ENCODE measurements at regions not wholly inside any gene's neighbourhood (a gene's known extent, or its start where the extent isn't known, plus 50 kb on each side); places are given as distances from the start of the nearest gene placed in this dataset.

DNA sequence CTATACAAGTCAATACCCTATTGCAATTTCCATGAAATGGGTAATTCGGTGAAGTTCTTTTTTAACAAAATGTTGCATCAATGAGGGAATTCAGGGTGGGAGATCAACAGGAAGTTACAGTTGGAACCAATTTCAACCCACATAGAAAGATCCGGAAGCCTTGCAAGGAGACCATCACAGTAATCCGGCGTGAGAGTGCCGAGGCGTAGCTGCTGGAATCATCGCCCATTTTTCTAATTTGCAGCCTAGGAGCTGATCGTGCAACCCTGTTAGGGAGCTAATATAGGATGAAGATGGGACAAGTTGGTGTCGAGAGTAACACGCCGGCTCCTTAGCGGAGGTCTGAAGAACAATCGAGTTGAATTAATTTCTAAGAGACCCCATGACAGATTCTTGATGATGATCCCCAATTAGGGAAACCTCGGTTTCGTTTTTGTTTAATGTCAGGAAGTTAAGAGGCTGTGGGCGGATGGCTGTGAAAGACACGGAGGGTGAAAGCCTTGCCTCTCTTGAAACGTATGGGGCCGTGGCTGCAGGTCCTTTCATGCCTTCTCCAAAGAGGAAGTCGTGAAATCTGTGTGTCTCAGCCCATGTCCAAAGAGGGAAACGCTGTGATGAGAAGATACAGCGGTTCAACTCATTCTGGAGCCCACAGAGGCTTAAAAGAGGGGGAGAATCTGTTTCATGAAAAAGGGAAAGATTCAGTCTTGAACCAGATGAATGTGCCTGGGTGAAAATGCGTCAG is 51.2 kb upstream of the CARD11 start:
- TF ChIP-seq ZFX (IDR thresholded peaks at IDR 0.05; ENCODE audit: borderline replicate concordance) (no peak), CTCF (IDR thresholded peaks at IDR 0.05) (no peak)
- no peak overlapping the region for H3K27ac ChIP-seq

DNA sequence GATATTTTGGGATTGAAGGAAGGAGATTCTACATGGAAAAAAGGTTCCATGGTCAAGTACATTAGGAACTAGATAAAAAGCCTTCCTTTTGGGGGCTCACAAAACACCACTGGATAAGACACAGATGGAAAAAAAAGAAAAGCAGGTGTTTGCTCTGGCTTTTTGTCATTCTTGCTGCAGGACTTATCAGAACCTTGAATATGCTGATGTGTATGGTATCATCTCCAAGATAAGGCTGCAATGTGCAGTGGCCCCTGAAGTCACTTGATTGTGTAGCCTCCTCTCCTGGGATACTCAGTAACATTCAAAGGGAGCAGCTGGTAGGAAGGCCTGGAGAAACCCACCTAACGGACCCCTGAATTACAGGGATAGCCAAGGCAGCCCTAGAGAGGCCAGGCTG is 54.1 kb upstream of the CARD11 start:
- H3K27ac ChIP-seq: no peak overlapping the region
- TF ChIP-seq CTCF (IDR thresholded peaks at IDR 0.05): no peak

DNA sequence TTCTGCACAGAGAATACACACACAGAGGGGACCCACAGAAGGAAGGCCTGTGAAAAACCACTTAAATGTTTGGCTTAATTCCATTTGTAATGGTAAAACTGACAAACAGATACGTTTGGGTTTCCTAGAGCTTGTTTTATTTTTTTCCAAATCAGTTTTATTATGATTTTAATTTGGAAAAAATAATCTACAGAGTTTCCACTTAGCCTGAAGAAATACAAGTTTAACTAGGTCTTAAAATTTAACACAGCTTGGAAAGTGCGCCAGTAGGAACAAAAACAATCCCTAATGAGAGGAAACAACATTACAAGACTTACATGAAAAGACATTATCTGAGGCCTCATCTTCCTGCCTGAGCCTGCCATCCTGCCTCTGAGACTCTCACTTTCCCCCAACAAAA is 58.5 kb upstream of the CARD11 start:
- TF ChIP-seq CTCF (IDR thresholded peaks at IDR 0.05): no peak
- no peak for TF ChIP-seq ZFX (IDR thresholded peaks at IDR 0.05; ENCODE audit: borderline replicate concordance)
- H3K27ac ChIP-seq: no peak overlapping the region

DNA sequence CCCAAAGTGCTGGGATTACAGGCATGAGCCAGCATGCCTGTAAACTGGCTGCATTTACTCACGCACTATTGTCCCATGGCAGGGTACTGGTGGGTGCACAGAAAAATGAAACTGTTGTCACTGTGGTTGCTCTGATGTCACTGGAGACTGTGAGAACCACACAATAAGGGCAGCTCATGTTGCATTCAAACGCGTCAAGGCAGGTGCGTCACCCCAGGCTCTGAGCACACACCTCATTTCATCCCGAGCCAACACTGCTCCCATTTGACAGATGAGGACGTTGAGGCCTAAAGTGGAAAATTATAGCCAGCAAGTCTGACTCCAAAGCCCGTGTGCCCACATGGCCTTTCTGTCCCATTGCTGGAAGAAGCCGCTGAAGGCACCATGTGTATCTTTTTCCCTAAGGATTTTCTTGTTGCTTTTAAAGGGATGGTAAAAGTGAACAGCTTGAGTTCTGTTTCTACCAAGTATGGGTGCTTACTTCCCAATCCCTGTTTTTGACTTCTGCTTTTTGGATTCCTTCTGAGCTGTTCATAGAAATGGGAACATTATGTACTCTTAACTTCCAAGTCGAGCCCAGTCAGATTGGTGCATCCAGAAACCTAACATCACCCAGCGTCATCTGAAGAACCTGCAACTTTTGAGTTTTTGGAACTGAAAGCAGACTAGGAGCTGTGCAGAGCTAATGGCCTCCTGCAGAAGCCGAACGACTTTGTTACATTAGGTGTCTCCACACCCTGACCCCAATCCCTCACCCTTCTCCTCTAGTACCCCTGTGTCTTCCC is 60.1 kb upstream of the CARD11 start:
- H3K27ac ChIP-seq: no peak overlapping the region
- TF ChIP-seq ZFX (IDR thresholded peaks at IDR 0.05; ENCODE audit: borderline replicate concordance) (no peak), CTCF (IDR thresholded peaks at IDR 0.05) (no peak)

GRCh38 chr7:3105856-3106255 is 62.2 kb upstream of the CARD11 start:
- H3K27ac ChIP-seq: no peak overlapping the region

DNA sequence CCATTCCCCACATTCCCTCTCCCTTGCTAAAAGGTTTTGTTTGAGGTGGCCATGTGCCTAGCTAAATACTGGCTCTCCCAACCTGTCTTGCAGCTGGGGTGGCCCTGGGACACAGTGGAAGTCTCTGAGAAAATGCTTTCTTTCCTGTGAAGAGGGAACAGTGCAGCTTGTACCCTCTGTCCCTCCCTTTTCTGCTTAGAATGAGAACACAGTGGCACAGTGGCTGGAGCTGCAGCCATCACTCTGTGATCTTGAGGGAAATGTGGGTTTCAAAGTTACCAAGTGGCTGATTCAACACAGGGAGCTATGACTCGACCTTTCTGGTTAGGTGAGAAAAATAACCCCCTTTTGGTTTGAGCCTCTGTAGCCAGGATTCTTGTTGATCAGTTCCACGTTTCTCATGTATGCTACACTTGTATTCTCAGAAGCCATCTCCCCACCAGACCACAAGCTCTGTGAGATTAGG is 62.7 kb upstream of the CARD11 start:
- TF ChIP-seq CTCF (IDR thresholded peaks at IDR 0.05) (no peak), ZFX (IDR thresholded peaks at IDR 0.05; ENCODE audit: borderline replicate concordance) (no peak)
- H3K27ac ChIP-seq: no peak overlapping the region

More at GRCh38 chr7:3105856-3106255, 62.2 kb upstream of the CARD11 start:
- no peak for TF ChIP-seq ZFX (IDR thresholded peaks at IDR 0.05; ENCODE audit: borderline replicate concordance)

DNA sequence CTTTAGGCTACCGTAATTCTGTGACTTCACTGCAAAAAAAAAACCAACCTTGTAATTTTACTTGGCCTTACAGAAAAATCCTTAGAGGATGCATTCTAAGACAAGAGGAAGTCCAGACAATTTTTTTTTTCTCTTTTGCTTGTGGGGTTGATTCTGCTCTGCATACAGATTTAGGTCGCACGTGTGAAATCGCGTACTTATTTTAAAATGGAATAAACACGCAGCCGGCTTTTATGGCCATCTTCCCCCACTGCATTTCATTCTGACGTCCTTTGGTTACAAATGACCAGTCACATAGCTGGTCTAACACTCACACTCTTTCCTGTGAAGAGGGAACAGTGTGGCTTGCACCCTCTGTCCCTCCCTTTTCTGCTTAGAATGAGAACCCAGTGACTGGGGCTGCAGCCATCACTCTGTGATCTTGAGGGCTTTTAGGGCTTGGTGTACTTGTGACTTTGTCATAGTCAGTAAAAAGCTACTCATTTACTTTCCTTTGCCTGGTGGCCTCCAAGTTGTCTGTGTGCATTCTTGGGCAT is 63.6 kb upstream of the CARD11 start:
- H3K27ac ChIP-seq: no peak overlapping the region
- TF ChIP-seq CTCF (IDR thresholded peaks at IDR 0.05) (no peak), ZFX (IDR thresholded peaks at IDR 0.05; ENCODE audit: borderline replicate concordance) (no peak)

Data from 22Rv1 (cell line).